GM23338 (cell line): ENCODE measurements at regions not wholly inside any gene's neighbourhood (a gene's known extent, or its start where the extent isn't known, plus 50 kb on each side); places are given as distances from the start of the nearest gene placed in this dataset.

Experiments
- ATAC-seq: fragments of 200-7000 bp; cut with Tn5 transposase; 3 replicates; pipeline ENCODE4 v1.9.1; 2020
- DNase-seq: peaks from one replicate; pipeline ENCODE4 v3.0.0-alpha.2; 2015; ENCODE audit warnings: low spot score
- H2AFZ ChIP-seq: fragments of 200-600 bp; sonication (generic); 2 replicates; pipeline ENCODE4 v1.8.0; 2016; ENCODE audit warnings: antibody characterized with exemption, mild to moderate bottlenecking, moderate library complexity
- H3F3A ChIP-seq: fragments of 200-600 bp; sonication (generic); replicated peaks from 2 replicates; pipeline ENCODE4 v1.8.0; 2017; ENCODE audit warnings: antibody characterized with exemption, mixed run types, low read depth
- H3K27ac ChIP-seq: fragments of 200-600 bp; sonication (generic); 2 replicates; pipeline ENCODE4 v1.6.1; 2016; ENCODE audit warnings: low read depth
- H3K27me3 ChIP-seq: fragments of 200-600 bp; sonication (generic); 2 replicates; pipeline ENCODE4 v1.8.0; 2016; ENCODE audit warnings: mild to moderate bottlenecking, mixed run types, moderate library complexity; ENCODE audit not compliant: insufficient read depth
- H3K36me3 ChIP-seq: fragments of 200-600 bp; sonication (generic); 2 replicates; pipeline ENCODE4 v1.8.0; 2016; ENCODE audit warnings: mild to moderate bottlenecking; ENCODE audit not compliant: insufficient read depth
- H3K4me1 ChIP-seq: fragments of 200-600 bp; sonication (generic); 2 replicates; pipeline ENCODE4 v1.8.0; 2016; ENCODE audit warnings: mild to moderate bottlenecking, moderate library complexity; ENCODE audit not compliant: insufficient read depth
- H3K4me2 ChIP-seq: fragments of 200-600 bp; sonication (generic); 2 replicates; pipeline ENCODE4 v1.7.1; 2017; ENCODE audit warnings: mixed run types
- H3K4me3 ChIP-seq: fragments of 200-600 bp; sonication (generic); 2 replicates; pipeline ENCODE4 v1.6.1; 2016; ENCODE audit warnings: mixed run types
- H3K79me2 ChIP-seq: fragments of 200-600 bp; sonication (generic); replicated peaks from 2 replicates; pipeline ENCODE4 v1.8.0; 2017; ENCODE audit warnings: mild to moderate bottlenecking; ENCODE audit not compliant: insufficient read depth
- H3K9me2 ChIP-seq: fragments of 200-600 bp; sonication (generic); 2 replicates; pipeline ENCODE4 v1.8.0; 2017; ENCODE audit not compliant: insufficient read depth
- H4K20me1 ChIP-seq: fragments of 200-600 bp; sonication (generic); replicated peaks from 2 replicates; pipeline ENCODE4 v1.8.0; 2017; ENCODE audit warnings: mild to moderate bottlenecking; ENCODE audit not compliant: insufficient read depth
- H3K27ac Mint-ChIP-seq: 2 replicates; pipeline ENCODE4 v1.8.0; 2020; ENCODE audit warnings: inconsistent platforms, mild to moderate bottlenecking, moderate library complexity, mixed read lengths
- H3K27me3 Mint-ChIP-seq: 3 replicates; pipeline ENCODE4 v1.8.0; 2022; ENCODE audit warnings: low read depth, mild to moderate bottlenecking, moderate library complexity, mixed read lengths, inconsistent platforms; ENCODE audit not compliant: insufficient read depth, poor library complexity
- H3K36me3 Mint-ChIP-seq: 3 replicates; pipeline ENCODE4 v1.8.0; 2021; ENCODE audit warnings: low read depth, mild to moderate bottlenecking, inconsistent platforms, moderate library complexity, mixed read lengths
- H3K4me1 Mint-ChIP-seq: 3 replicates; pipeline ENCODE4 v1.8.0; 2020; ENCODE audit warnings: mild to moderate bottlenecking, inconsistent platforms, mixed read lengths
- H3K4me3 Mint-ChIP-seq: 3 replicates; pipeline ENCODE4 v1.8.0; 2021; ENCODE audit warnings: moderate library complexity, mild to moderate bottlenecking, inconsistent platforms, mixed read lengths
- H3K9me3 Mint-ChIP-seq: 3 replicates; pipeline ENCODE4 v1.8.0; 2020; ENCODE audit warnings: moderate library complexity, mild to moderate bottlenecking, inconsistent platforms, mixed read lengths
- CREB1 ChIP-seq: fragments of 250-450 bp; sonication (Bioruptor Pico); IDR thresholded peaks from 2 replicates; pipeline ENCODE4 v1.5.0; 2020; ENCODE audit warnings: low read depth, mild to moderate bottlenecking, moderate library complexity
- EZH2 ChIP-seq: fragments of 200-600 bp; sonication (generic); IDR thresholded peaks from one replicate; pipeline ENCODE4 v1.8.0; 2017; ENCODE audit warnings: antibody characterized with exemption, mild to moderate bottlenecking, low read depth; ENCODE audit not compliant: unreplicated experiment
- EZH2phosphoT487 ChIP-seq: fragments of 200-600 bp; sonication (generic); IDR thresholded peaks from one replicate; pipeline ENCODE4 v1.8.1; 2018; ENCODE audit warnings: antibody characterized with exemption; ENCODE audit not compliant: unreplicated experiment
- JUNB ChIP-seq: IDR thresholded peaks from one replicate; pipeline ENCODE4 v1.6.1; 2016; ENCODE audit warnings: antibody characterized with exemption; ENCODE audit not compliant: unreplicated experiment
- NANOG ChIP-seq: IDR thresholded peaks from 2 replicates; pipeline ENCODE4 v1.6.1; 2016; ENCODE audit warnings: antibody characterized with exemption, borderline replicate concordance
- POLR2AphosphoS5 ChIP-seq: IDR thresholded peaks from 2 replicates; pipeline ENCODE4 v1.6.1; 2016; ENCODE audit warnings: antibody characterized with exemption, low read depth
- STAT1 ChIP-seq: IDR thresholded peaks from one replicate; pipeline ENCODE4 v1.6.1; 2016; ENCODE audit warnings: antibody characterized with exemption; ENCODE audit not compliant: unreplicated experiment
- ZNF114 ChIP-seq: fragments of 250-450 bp; sonication (Bioruptor Pico); IDR thresholded peaks from 2 replicates; pipeline ENCODE4 v1.5.0; 2020; ENCODE audit warnings: mild to moderate bottlenecking, moderate library complexity
- ZNF331 ChIP-seq: fragments of 250-450 bp; sonication (Bioruptor Pico); IDR thresholded peaks from 2 replicates; pipeline ENCODE4 v1.5.0; 2020; ENCODE audit warnings: low read depth, mild to moderate bottlenecking, moderate library complexity
- TF ChIP-seq, protein P1 (sequence below): fragments of 250-450 bp; sonication (Bioruptor Pico); IDR thresholded peaks from 2 replicates; pipeline ENCODE4 v1.5.0; 2020; ENCODE audit warnings: mild to moderate bottlenecking, moderate library complexity
- TF ChIP-seq, protein P2 (sequence below), 2 experiments: fragments of 200-600 bp in 1 of 2; sonication (generic) in 1 of 2; conservative IDR thresholded peaks; 2 replicates each; pipeline versions ENCODE4 v1.5.1 to v1.6.1; 2016 to 2017; ENCODE audit warnings: antibody characterized with exemption in 2 of 2, low read depth in 2 of 2, mild to moderate bottlenecking in 2 of 2, moderate library complexity in 1 of 2
- TF ChIP-seq, protein P3 (sequence below): IDR thresholded peaks from one replicate; pipeline ENCODE4 v1.6.1; 2018; ENCODE audit warnings: antibody characterized with exemption; ENCODE audit not compliant: unreplicated experiment
- TF ChIP-seq, protein P4 (sequence below): IDR thresholded peaks from 2 replicates; pipeline ENCODE4 v1.6.1; 2016; ENCODE audit warnings: antibody characterized with exemption

DNA sequence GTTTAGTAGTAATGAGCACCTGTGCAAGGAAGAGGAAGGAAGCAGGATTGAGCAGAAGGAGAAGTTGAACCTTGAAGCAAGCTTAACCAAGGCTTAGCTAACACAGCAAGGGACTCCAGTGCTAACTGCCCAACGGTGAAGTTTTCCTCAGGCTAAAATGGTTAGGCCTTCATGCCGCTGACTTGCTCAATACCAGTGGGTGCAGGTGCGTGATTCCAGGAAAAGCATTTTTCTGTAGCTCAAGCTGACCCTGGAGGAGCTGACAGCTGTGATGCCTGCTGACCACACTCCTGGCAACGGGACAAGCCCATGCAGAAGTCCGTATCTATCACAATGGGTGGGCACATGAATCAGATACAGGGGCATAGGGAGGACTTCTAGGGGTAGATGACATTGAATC is 76.5 kb upstream of the FGGY start:
- no peak overlapping the region for H3K27ac ChIP-seq
- no peaks in the 10 kb centered on the region for H3K36me3 ChIP-seq
- Mint-ChIP-seq H3K9me3 (peaks cover 12% of the 10 kb centered on the region), H3K4me3 (no peak overlapping the region), H3K36me3 (peaks cover 7% of the 10 kb centered on the region), H3K4me1 (peaks cover 8% of the 10 kb centered on the region), H3K27me3 (no peaks in the 10 kb centered on the region), H3K27ac (no peak overlapping the region)
- H3K9me2 ChIP-seq = 0 out of 2 replicates have a peak, but pooled peaks cover 12% of the 10 kb centered on the region
- H3K79me2 ChIP-seq = no peaks in the 10 kb centered on the region
- no peaks in the 10 kb centered on the region for H4K20me1 ChIP-seq
- no peaks in the 10 kb centered on the region for H3F3A ChIP-seq
- H2AFZ ChIP-seq = no peak overlapping the region
- H3K4me3 ChIP-seq = no peak overlapping the region
- H3K4me2 ChIP-seq = no peak overlapping the region
- TF ChIP-seq, protein P1, sequence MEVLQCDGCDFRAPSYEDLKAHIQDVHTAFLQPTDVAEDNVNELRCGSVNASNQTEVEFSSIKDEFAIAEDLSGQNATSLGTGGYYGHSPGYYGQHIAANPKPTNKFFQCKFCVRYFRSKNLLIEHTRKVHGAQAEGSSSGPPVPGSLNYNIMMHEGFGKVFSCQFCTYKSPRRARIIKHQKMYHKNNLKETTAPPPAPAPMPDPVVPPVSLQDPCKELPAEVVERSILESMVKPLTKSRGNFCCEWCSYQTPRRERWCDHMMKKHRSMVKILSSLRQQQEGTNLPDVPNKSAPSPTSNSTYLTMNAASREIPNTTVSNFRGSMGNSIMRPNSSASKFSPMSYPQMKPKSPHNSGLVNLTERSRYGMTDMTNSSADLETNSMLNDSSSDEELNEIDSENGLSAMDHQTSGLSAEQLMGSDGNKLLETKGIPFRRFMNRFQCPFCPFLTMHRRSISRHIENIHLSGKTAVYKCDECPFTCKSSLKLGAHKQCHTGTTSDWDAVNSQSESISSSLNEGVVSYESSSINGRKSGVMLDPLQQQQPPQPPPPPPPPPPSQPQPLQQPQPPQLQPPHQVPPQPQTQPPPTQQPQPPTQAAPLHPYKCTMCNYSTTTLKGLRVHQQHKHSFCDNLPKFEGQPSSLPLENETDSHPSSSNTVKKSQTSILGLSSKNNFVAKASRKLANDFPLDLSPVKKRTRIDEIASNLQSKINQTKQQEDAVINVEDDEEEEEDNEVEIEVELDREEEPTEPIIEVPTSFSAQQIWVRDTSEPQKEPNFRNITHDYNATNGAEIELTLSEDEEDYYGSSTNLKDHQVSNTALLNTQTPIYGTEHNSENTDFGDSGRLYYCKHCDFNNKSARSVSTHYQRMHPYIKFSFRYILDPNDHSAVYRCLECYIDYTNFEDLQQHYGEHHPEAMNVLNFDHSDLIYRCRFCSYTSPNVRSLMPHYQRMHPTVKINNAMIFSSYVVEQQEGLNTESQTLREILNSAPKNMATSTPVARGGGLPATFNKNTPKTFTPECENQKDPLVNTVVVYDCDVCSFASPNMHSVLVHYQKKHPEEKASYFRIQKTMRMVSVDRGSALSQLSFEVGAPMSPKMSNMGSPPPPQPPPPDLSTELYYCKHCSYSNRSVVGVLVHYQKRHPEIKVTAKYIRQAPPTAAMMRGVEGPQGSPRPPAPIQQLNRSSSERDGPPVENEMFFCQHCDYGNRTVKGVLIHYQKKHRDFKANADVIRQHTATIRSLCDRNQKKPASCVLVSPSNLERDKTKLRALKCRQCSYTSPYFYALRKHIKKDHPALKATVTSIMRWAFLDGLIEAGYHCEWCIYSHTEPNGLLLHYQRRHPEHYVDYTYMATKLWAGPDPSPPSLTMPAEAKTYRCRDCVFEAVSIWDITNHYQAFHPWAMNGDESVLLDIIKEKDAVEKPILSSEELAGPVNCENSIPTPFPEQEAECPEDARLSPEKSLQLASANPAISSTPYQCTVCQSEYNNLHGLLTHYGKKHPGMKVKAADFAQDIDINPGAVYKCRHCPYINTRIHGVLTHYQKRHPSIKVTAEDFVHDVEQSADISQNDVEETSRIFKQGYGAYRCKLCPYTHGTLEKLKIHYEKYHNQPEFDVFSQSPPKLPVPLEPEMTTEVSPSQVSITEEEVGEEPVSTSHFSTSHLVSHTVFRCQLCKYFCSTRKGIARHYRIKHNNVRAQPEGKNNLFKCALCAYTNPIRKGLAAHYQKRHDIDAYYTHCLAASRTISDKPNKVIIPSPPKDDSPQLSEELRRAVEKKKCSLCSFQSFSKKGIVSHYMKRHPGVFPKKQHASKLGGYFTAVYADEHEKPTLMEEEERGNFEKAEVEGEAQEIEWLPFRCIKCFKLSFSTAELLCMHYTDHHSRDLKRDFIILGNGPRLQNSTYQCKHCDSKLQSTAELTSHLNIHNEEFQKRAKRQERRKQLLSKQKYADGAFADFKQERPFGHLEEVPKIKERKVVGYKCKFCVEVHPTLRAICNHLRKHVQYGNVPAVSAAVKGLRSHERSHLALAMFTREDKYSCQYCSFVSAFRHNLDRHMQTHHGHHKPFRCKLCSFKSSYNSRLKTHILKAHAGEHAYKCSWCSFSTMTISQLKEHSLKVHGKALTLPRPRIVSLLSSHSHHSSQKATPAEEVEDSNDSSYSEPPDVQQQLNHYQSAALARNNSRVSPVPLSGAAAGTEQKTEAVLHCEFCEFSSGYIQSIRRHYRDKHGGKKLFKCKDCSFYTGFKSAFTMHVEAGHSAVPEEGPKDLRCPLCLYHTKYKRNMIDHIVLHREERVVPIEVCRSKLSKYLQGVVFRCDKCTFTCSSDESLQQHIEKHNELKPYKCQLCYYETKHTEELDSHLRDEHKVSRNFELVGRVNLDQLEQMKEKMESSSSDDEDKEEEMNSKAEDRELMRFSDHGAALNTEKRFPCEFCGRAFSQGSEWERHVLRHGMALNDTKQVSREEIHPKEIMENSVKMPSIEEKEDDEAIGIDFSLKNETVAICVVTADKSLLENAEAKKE = no peak
- TF ChIP-seq JUNB (no peak), STAT1 (no peak), CREB1 (CRISPR knock-in tag) (no peak), NANOG (no peak), ZNF114 (CRISPR knock-in tag) (no peak), EZH2 (no peak), ZNF331 (CRISPR knock-in tag) (no peak), EZH2phosphoT487 (no peak), POLR2AphosphoS5 (no peak)
- TF ChIP-seq, protein P2, sequence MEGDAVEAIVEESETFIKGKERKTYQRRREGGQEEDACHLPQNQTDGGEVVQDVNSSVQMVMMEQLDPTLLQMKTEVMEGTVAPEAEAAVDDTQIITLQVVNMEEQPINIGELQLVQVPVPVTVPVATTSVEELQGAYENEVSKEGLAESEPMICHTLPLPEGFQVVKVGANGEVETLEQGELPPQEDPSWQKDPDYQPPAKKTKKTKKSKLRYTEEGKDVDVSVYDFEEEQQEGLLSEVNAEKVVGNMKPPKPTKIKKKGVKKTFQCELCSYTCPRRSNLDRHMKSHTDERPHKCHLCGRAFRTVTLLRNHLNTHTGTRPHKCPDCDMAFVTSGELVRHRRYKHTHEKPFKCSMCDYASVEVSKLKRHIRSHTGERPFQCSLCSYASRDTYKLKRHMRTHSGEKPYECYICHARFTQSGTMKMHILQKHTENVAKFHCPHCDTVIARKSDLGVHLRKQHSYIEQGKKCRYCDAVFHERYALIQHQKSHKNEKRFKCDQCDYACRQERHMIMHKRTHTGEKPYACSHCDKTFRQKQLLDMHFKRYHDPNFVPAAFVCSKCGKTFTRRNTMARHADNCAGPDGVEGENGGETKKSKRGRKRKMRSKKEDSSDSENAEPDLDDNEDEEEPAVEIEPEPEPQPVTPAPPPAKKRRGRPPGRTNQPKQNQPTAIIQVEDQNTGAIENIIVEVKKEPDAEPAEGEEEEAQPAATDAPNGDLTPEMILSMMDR (conservative IDR thresholded peaks at IDR 0.05; ENCODE audit: low read depth in 2 of 2) = no peak
- TF ChIP-seq, protein P3, sequence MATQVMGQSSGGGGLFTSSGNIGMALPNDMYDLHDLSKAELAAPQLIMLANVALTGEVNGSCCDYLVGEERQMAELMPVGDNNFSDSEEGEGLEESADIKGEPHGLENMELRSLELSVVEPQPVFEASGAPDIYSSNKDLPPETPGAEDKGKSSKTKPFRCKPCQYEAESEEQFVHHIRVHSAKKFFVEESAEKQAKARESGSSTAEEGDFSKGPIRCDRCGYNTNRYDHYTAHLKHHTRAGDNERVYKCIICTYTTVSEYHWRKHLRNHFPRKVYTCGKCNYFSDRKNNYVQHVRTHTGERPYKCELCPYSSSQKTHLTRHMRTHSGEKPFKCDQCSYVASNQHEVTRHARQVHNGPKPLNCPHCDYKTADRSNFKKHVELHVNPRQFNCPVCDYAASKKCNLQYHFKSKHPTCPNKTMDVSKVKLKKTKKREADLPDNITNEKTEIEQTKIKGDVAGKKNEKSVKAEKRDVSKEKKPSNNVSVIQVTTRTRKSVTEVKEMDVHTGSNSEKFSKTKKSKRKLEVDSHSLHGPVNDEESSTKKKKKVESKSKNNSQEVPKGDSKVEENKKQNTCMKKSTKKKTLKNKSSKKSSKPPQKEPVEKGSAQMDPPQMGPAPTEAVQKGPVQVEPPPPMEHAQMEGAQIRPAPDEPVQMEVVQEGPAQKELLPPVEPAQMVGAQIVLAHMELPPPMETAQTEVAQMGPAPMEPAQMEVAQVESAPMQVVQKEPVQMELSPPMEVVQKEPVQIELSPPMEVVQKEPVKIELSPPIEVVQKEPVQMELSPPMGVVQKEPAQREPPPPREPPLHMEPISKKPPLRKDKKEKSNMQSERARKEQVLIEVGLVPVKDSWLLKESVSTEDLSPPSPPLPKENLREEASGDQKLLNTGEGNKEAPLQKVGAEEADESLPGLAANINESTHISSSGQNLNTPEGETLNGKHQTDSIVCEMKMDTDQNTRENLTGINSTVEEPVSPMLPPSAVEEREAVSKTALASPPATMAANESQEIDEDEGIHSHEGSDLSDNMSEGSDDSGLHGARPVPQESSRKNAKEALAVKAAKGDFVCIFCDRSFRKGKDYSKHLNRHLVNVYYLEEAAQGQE = no peak
- TF ChIP-seq, protein P4, sequence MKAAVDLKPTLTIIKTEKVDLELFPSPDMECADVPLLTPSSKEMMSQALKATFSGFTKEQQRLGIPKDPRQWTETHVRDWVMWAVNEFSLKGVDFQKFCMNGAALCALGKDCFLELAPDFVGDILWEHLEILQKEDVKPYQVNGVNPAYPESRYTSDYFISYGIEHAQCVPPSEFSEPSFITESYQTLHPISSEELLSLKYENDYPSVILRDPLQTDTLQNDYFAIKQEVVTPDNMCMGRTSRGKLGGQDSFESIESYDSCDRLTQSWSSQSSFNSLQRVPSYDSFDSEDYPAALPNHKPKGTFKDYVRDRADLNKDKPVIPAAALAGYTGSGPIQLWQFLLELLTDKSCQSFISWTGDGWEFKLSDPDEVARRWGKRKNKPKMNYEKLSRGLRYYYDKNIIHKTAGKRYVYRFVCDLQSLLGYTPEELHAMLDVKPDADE = no peak
- H3K27me3 ChIP-seq = no peaks in the 10 kb centered on the region
- ATAC-seq (no peak), DNase-seq (no peak)
- no peaks in the 10 kb centered on the region for H3K4me1 ChIP-seq
